Middle frontal gyrus (tissue), 1 donor: ENCODE measurements at regions not wholly inside any gene's neighbourhood (a gene's known extent, or its start where the extent isn't known, plus 50 kb on each side); places are given as distances from the start of the nearest gene placed in this dataset.
"Not testable (repeated sequence)": the region's sequence is repeated elsewhere in the genome, so short reads cannot be mapped to it uniquely, and the experiment has no call there.

Experiments
- DNase-seq: peaks from one replicate; pipeline ENCODE4 v3.0.0-alpha.2; 2015; ENCODE audit warnings: low spot score; ENCODE audit errors: extremely low spot score

GRCh38 chr7:116340943-116341907, 130.9 kb downstream of the TES start:
- no peak for DNase-seq

DNA sequence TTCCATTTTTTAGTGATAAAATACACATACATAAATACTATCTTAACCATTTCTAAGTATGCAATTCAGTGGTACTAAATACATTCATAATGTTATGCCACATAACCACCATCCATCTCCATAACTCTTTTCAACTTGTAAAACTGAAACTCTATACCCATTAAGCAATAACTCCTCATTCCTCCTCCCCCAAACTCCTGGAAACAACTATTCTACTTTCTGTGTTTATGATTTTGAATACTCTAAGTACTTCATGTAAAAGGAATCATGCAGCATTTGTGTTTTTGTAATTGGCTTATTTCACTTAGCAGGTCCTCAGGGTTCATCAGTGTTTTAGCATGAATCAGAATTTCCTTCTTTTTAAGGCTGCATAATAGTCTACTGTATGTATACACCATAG, 131.8 kb downstream of the TES start:
- no peak for DNase-seq

GRCh38 chr7:116347151-116347832, 137.0 kb downstream of the TES start:
- no peak for DNase-seq

- DNase-seq, result no peak
These were observed 138.0 kb downstream of the TES start for GRCh38 chr7:116348346-116348745.

- no peak for DNase-seq
These were observed 141.6 kb downstream of the TES start for GRCh38 chr7:116351966-116352365.

GRCh38 chr7:116353647-116354046, 143.3 kb downstream of the TES start:
- DNase-seq, result no peak

DNA sequence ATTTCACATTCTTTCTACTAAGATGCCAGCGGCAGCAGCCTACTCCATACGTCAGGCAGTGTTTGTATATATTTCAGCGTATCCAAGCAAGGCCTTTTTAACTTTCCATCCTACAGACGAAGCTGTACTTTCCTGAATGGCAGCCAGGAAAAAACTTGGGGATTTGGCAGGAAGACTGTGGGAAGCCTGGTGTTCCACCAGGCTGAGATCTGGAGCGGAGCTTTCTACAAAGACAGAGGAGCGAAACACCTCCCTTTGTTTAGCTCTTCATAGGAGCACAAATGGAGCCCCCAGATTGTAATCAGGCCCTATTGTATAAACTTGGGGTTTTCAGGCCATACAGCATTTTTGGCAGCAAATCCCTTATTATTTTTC, 143.8 kb downstream of the TES start:
- DNase-seq, result no peak

GRCh38 chr7:116354546-116355423, 144.4 kb downstream of the TES start:
- DNase-seq, result no peak

DNA sequence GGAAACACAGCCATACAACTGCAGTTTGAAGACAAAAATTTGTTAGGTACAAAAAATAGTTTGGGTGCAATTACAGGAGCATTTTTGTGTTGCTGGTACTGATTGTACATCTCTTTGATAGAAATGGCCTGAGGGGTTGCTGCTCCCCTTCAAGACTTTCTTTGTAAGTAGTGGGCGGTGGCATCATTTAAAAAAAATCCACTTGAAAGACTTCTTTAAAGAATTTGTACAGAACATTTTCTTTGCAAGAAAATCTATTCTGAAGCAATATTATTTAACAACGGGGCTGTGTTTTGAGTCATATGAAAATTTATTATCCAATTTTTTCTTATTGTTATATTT, 144.1 kb upstream of the CAV2 start:
- DNase-seq, result no peak

DNA sequence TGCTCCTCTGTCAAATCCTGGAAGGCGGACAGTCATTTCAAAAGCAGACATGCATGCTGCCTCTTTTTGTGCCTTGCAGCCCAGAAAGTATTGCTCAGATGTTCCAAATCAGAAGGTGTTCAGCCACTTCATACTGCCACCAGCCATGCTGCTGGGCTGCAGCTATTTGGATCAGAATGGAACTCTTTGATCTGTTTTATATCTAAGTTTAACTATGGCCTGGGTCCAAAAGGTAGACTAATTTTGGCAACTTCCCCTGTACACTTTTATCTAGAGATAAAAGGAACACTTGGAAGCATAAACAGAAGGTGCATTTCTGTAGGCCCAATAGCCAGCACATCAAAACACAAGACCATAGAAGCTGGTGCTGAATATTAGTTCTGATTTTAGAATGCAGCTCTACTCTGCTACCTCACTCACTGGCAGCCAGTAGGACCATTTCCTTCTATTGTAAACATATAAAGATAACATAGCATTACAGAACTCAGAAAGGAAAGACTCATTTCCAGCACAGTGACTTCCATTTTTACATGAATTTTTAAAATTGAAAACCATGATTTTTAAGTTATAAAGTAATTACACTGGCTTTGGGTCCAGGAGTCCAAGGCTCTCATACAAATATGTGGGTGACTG, 143.1 kb upstream of the CAV2 start:
- DNase-seq, result no peak

- no peak for DNase-seq
These were observed 142.6 kb upstream of the CAV2 start for GRCh38 chr7:116356979-116357378.

DNA sequence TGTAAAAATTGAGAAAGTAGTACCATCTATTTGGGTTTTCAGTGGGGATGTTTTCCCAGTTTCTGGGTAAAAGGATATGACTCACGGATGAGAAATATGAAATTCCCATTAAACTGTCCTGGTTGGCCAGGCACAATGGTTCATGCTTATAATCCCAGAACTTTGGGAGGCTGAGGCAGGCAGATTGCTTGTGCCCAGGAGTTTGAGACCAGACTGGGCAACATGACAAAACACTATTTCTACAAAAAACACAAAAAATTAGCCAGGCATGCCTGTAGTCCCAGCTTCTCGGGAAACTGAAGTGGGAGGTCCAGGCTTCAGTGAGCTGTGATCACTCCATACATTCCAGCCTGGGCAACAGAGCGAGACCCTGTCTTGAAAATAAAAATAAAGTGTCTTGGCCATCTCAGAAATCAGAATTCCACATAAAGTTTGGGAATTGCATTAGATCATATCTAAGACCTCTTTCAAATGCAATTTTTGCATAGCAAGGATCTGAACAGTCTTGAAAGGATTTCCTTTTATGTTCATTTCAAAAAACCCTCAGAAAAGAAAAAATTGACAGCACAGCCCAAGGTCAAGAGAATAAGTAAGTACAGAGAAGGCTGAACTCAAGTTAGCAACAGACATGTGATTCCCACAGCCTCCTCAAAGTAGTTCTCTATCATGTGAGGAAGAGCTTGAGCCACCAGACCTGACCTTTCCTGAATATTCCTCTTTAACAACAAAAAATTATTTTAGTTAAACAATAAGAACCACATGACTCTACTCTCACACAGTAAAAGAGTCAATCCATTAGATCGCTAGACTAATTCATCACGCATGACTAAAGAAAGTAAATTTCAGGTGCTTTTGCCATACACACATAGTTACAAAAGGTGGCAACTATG, 141.5 kb upstream of the CAV2 start:
- no peak for DNase-seq

GRCh38 chr7:116361767-116362166, 137.8 kb upstream of the CAV2 start:
- no peak for DNase-seq

DNA sequence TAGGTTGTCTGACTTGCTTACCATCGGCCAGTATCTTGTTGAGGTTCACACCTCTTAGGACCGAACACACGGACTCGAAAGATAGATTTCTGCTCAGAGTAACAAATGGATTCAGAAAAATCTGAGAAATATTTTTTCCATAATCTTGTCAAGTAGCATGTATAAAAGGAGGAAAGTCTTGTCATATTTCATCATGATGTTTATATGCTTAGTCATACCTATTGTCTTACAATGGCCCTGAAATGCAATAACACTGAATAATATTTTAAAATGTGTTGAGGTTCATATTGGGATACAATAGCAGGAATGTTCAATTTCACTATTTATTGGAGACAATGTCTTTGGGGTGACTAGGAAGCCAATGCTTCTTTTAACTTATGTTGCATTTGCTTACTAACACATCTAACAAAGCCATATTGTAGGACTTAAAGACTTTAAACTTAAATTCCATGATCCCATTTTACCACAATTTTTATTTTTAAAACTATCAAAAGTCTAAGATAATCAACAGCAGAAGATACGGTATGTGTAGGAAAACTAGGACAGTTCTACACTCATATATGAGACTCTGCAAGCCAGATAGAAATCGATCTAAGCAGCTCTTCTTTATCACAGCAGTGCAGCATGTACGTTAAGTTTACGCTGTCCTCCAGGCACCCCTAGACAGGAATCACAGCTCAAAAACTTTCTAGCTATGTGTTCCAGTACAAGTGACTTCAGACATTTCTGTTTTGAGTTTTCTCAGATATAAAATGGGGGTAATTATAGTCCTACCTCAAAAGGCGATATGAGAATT, 135.7 kb upstream of the CAV2 start:
- DNase-seq, result no peak

DNA sequence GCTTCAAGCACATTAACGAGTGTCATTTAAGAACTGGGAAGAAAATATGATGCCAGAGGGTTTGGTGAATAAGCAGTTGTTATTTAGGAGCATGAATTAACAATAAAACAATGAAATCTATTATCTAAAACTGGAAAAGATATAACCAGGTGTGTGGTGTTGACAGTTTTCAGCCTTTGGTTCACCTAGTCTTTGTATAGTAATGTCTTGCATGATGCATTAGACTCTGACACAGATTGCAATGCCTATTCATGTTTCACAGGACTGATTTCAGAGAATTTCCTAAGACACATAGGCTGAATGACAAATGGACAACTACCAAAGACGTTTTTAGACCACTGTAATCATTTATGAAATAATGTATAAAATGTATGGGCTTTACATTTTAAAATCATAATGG, 135.1 kb upstream of the CAV2 start:
- no peak for DNase-seq

DNA sequence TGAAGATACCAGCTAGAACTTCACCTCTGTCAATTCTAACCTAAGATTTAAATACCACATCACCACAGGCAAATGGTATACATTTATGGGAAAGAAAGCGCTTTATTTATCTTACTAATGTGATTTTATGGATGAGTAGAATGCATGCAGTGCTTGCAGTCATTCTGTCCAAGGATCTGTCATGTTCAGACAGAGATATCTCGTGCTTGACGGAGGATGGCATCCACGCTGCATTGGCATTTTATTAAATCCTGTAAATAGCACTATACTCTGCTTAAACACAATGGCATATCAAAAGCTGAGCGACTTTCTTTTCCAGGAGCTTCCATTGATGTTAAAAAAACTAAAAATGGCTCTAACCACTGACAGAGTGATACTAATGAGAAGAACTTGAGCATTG, 133.7 kb upstream of the CAV2 start:
- no peak for DNase-seq

DNA sequence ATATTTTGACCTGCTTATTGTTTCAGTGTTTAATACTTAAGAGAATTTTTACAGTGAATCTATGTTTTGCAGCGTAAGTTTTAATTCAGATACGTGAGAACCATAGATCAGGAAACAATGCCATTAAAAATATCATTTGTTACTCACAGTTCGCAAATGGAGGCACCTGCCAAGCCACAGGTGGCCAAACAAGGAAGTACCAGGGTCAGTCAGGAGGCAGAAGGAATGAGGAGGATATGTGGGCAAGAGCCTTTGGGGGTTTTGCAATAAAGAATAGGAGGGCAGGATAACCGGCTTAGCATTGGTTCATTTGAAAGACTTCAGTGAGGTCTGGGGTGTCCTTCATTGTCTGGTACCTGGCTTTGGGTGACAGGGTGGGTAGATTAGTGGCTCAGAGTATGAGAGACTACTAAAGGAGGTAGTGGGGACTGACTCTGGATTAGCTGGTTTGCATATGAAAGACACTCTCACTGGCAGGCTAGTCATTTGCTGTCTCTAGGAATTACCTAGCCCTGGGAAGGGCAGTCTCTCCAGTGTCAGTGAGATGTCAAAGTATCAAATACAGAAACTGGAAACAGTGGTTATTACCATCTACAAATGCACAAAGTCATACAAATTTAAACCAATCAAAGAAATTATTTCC, 132.2 kb upstream of the CAV2 start:
- DNase-seq, result no peak

- no peak for DNase-seq
These were observed 130.6 kb upstream of the CAV2 start for GRCh38 chr7:116368965-116369364.

DNA sequence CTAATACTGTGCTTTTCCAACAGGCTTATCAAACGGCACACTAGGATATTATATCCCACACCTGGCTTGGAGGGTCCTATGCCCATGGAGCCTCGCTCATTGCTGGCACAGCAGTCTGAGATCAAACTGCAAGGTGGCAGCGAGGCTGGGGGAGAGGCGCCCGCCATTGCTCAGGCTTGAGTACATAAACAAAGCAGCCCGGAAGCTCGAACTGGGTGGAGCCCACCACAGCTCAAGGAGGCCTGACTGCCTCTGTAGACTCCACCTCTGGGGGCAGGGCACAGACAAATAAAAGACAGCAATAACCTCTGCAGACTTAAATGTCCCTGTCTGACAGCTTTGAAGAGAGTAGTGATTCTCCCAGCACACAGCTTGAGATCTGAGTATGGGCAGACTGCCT, 128.0 kb upstream of the CAV2 start:
- not testable (repeated sequence) for DNase-seq
